HCT116 (cell line): ENCODE measurements at regions not wholly inside any gene's neighbourhood (a gene's known extent, or its start where the extent isn't known, plus 50 kb on each side); places are given as distances from the start of the nearest gene placed in this dataset.

Experiments used
- ATAC-seq: fragments of 200-7000 bp; cut with Tn5 transposase; 2 replicates; pipeline ENCODE4 v1.9.1; 2020; ENCODE audit warnings: mild to moderate bottlenecking, moderate library complexity
- BruUV-seq: library from RNA; stranded (reverse); fragments of 400-500 nt; replicated peaks from 2 replicates; lab custom pipeline; 2021; lab: Mats Ljungman, UMichigan
- CTCF ChIA-PET: fragments of 300-600 bp; sonication (Branson Sonifier 250); formaldehyde crosslinking; loops from one replicate; lab custom pipeline; 2021; ENCODE audit warnings: antibody characterized with exemption; lab: Charles Lee
- POLR2A ChIA-PET: fragments of 300-600, 350-600 bp; sonication (Branson Sonifier 250); formaldehyde crosslinking; loops from one replicate; lab custom pipeline; 2021; ENCODE audit warnings: antibody characterized with exemption; lab: Charles Lee
- RAD21 ChIA-PET, 2 experiments: fragments of 300-600 bp; sonication (Branson Sonifier 250); formaldehyde crosslinking; loops; one replicate each; lab custom pipeline; 2023; ENCODE audit warnings: low total read pairs in 2 of 2; ENCODE audit not compliant: uncharacterized antibody in 2 of 2, unreplicated experiment in 2 of 2, low non-redundant PET in 1 of 2; lab: Charles Lee
- DNase-seq: peaks from one replicate; pipeline ENCODE4 v3.0.0-alpha.2; 2010; ENCODE audit warnings: low read depth, low spot score
- H2AFZ ChIP-seq: fragments of 200-600 bp; shearing (Covaris generic), sonication (generic); 2 replicates; pipeline ENCODE4 v1.6.1; 2017; ENCODE audit warnings: low read depth, mixed run types, mixed read lengths, antibody characterized with exemption, low read length; ENCODE audit not compliant: poor library complexity, severe bottlenecking
- H3K27ac ChIP-seq: 2 replicates; pipeline ENCODE4 v1.5.1; 2012; ENCODE audit warnings: low read depth, low read length
- H3K27me3 ChIP-seq: fragments of 200-600 bp; sonication (generic); 2 replicates; pipeline ENCODE4 v1.6.1; 2016; ENCODE audit warnings: mixed run types, low read length, mixed read lengths; ENCODE audit not compliant: insufficient read depth
- H3K36me3 ChIP-seq, 2 experiments: fragments of 200-500 bp in 1 of 2; fragments of 200-600 bp in 1 of 2; sonication (Bioruptor generic) in 1 of 2; sonication (generic) in 1 of 2; 2 replicates each; pipeline versions ENCODE4 v1.5.1 to v1.6.1; 2014 to 2016; ENCODE audit warnings: low read length in 2 of 2, inconsistent platforms in 1 of 2, mixed read lengths in 1 of 2, mixed run types in 1 of 2; ENCODE audit not compliant: insufficient read depth in 2 of 2, control insufficient read depth in 1 of 2
- H3K4me1 ChIP-seq, 2 experiments: fragments of 200-600 bp in 1 of 2; sonication (generic) in 1 of 2; 2 replicates each; pipeline versions ENCODE4 v1.5.1 to v1.6.1; 2012 to 2017; ENCODE audit warnings: low read length in 2 of 2, inconsistent platforms in 1 of 2, mild to moderate bottlenecking in 1 of 2, mixed read lengths in 1 of 2, mixed run types in 1 of 2, moderate library complexity in 1 of 2; ENCODE audit not compliant: insufficient read depth in 2 of 2, control insufficient read depth in 1 of 2
- H3K4me2 ChIP-seq: fragments of 200-600 bp; sonication (generic); 2 replicates; pipeline ENCODE4 v1.6.1; 2017; ENCODE audit warnings: mixed run types, low read length, mixed read lengths
- H3K4me3 ChIP-seq, 2 experiments: fragments of 200-600 bp in 1 of 2; sonication (generic) in 1 of 2; replicated peaks in 1 of 2; 2 replicates each; pipeline ENCODE4 v1.5.1; 2011 to 2016; ENCODE audit warnings: low read length in 2 of 2, control low read depth in 1 of 2, low read depth in 1 of 2, mild to moderate bottlenecking in 1 of 2, mixed read lengths in 1 of 2, mixed run types in 1 of 2
- H3K79me2 ChIP-seq: fragments of 200-600 bp; sonication (generic); 2 replicates; pipeline ENCODE4 v1.6.1; 2017; ENCODE audit warnings: mild to moderate bottlenecking, mixed run types, low read length, moderate library complexity, mixed read lengths; ENCODE audit not compliant: insufficient read depth
- H3K9ac ChIP-seq: fragments of 200-600 bp; sonication (generic); 2 replicates; pipeline ENCODE4 v1.6.1; 2016; ENCODE audit warnings: low read length, mixed read lengths
- H3K9me2 ChIP-seq: fragments of 200-600 bp; sonication (generic), shearing (Covaris generic); 2 replicates; pipeline ENCODE4 v1.6.1; 2017; ENCODE audit warnings: mixed run types, mild to moderate bottlenecking, moderate library complexity; ENCODE audit not compliant: insufficient read depth
- H3K9me3 ChIP-seq, 2 experiments: fragments of 200-500 bp in 1 of 2; fragments of 200-600 bp in 1 of 2; sonication (Bioruptor generic) in 1 of 2; sonication (generic) in 1 of 2; 2 replicates each; pipeline ENCODE4 v1.6.1; 2014 to 2017; ENCODE audit warnings: low read length in 2 of 2, mixed read lengths in 2 of 2, inconsistent platforms in 1 of 2, low read depth in 1 of 2, mild to moderate bottlenecking in 1 of 2, mixed run types in 1 of 2, moderate library complexity in 1 of 2; ENCODE audit not compliant: control insufficient read depth in 1 of 2, insufficient read depth in 1 of 2
- H4K20me1 ChIP-seq: fragments of 200-600 bp; sonication (generic), shearing (Covaris generic); 2 replicates; pipeline ENCODE4 v1.6.1; 2017; ENCODE audit warnings: mixed run types, mild to moderate bottlenecking, moderate library complexity; ENCODE audit not compliant: insufficient read depth
- EGR1 ChIP-seq: IDR thresholded peaks from 2 replicates; pipeline ENCODE4 v1.6.1; 2012; ENCODE audit warnings: low read depth
- EZH2 ChIP-seq: fragments of 200-600 bp; sonication (generic); IDR thresholded peaks from 2 replicates; pipeline ENCODE4 v1.6.1; 2017; ENCODE audit warnings: antibody characterized with exemption, mixed run types
- EZH2phosphoT487 ChIP-seq: fragments of 200-600 bp; IDR thresholded peaks from 2 replicates; pipeline ENCODE4 v1.6.1; 2018; ENCODE audit warnings: antibody characterized with exemption, borderline replicate concordance
- FOSL1 ChIP-seq: IDR thresholded peaks from 2 replicates; pipeline ENCODE4 v1.6.1; 2012; ENCODE audit warnings: low read depth
- JUND ChIP-seq: IDR thresholded peaks from 2 replicates; pipeline ENCODE4 v1.6.1; 2012
- RAD21 ChIP-seq: IDR thresholded peaks from 2 replicates; pipeline ENCODE4 v1.6.1; 2012; ENCODE audit warnings: low read depth, mild to moderate bottlenecking
- SIN3A ChIP-seq: IDR thresholded peaks from 2 replicates; pipeline ENCODE4 v1.6.1; 2012; ENCODE audit warnings: low read depth
- SRF ChIP-seq: IDR thresholded peaks from 2 replicates; pipeline ENCODE4 v1.6.1; 2012; ENCODE audit warnings: low read depth
- TCF7L2 ChIP-seq: IDR thresholded peaks from 2 replicates; pipeline ENCODE4 v1.7.0; 2011; ENCODE audit warnings: borderline replicate concordance, inconsistent platforms; ENCODE audit not compliant: insufficient read depth, insufficient read length; ENCODE audit errors: extremely low read depth
- ZNF274 ChIP-seq: fragments of 200-500 bp; sonication (Bioruptor generic); IDR thresholded peaks from 2 replicates; pipeline ENCODE4 v1.6.1; 2014; ENCODE audit warnings: mild to moderate bottlenecking, low read depth, low read length, inconsistent platforms
- intact Hi-C: fragments of 100-400 bp; cut with micrococcal nuclease; formaldehyde crosslinking; loops from 2 replicates; pipeline ENCODE4 v1.10.0; 2022
- TF ChIP-seq, protein P1 (sequence below), 3 experiments: fragments of 200-600 bp in 1 of 3; sonication (generic) in 1 of 3; IDR thresholded peaks in 2 of 3; conservative IDR thresholded peaks in 1 of 3; 2 replicates each; pipeline ENCODE4 v1.5.1; 2012 to 2017; ENCODE audit warnings: low read depth in 2 of 3, low read length in 2 of 3, antibody characterized with exemption in 1 of 3, borderline replicate concordance in 1 of 3, control low read depth in 1 of 3, mild to moderate bottlenecking in 1 of 3, mixed read lengths in 1 of 3, mixed run types in 1 of 3, moderate library complexity in 1 of 3; ENCODE audit not compliant: insufficient read depth in 1 of 3
- TF ChIP-seq, protein P2 (sequence below): IDR thresholded peaks from 2 replicates; pipeline ENCODE4 v1.6.1; 2012; ENCODE audit warnings: low read depth
- TF ChIP-seq, protein P3 (sequence below): IDR thresholded peaks from 2 replicates; pipeline ENCODE4 v1.6.1; 2012

DNA sequence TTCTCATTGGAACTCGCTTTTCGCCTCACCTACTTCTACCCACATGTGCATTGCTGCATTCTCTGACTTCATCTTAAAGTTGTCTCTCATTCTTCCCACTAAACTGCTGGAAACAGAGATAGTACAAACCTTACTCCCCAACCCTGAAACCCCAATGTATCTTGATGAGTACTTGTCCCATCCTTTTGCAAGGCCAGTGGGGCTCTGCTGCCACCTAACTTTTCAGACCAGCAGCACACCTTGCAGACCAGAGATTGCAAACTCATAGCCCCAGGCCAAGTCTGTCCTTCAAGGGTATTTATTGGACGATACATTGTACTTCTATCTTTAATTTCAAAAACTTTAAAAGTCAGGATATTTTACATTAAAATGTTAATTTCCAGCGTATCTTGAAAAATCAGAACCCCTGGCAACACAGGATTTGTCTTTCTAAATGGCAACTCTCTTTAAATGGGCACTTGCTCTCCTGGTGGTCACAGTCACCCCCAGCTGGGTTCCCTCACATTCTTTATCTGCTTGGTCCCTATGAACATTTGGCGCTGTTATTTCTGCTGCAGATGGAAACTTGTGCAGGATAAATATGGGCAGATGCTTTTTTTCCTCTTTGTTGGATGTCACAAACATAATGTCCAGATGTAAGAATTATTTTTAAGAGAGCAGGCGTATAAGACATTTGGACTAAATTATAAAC is 83.9 kb downstream of the SOD2 start:
- peak; percentile 58 for DNase-seq
- H2AFZ ChIP-seq, result no peak overlapping the region
- ATAC-seq, result peak; percentile 97
- POLR2A ChIA-PET, result no interaction called here
- H3K9me2 ChIP-seq, result no peaks in the 10 kb centered on the region
- no peaks in the 10 kb centered on the region for H3K9me3 ChIP-seq
- no peaks in the 10 kb centered on the region for H3K36me3 ChIP-seq
- H3K4me3 ChIP-seq, result no peak overlapping the region
- no peak overlapping the region for H3K4me2 ChIP-seq
- no peaks in the 10 kb centered on the region for H3K79me2 ChIP-seq
- no peak overlapping the region for H3K27ac ChIP-seq
- H3K27me3 ChIP-seq, result no peaks in the 10 kb centered on the region
- RAD21 ChIA-PET, result interaction anchor here (1.0 to 1.5 kb wide), 3 partner anchors 356 to 392 kb away, joined by 3 to 8 read pairs (median 5); no protein-coding TSS in a partner anchor
- TF ChIP-seq, protein P1, sequence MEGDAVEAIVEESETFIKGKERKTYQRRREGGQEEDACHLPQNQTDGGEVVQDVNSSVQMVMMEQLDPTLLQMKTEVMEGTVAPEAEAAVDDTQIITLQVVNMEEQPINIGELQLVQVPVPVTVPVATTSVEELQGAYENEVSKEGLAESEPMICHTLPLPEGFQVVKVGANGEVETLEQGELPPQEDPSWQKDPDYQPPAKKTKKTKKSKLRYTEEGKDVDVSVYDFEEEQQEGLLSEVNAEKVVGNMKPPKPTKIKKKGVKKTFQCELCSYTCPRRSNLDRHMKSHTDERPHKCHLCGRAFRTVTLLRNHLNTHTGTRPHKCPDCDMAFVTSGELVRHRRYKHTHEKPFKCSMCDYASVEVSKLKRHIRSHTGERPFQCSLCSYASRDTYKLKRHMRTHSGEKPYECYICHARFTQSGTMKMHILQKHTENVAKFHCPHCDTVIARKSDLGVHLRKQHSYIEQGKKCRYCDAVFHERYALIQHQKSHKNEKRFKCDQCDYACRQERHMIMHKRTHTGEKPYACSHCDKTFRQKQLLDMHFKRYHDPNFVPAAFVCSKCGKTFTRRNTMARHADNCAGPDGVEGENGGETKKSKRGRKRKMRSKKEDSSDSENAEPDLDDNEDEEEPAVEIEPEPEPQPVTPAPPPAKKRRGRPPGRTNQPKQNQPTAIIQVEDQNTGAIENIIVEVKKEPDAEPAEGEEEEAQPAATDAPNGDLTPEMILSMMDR (IDR thresholded peaks at IDR 0.05 in 2 of 3, conservative IDR thresholded peaks at IDR 0.05 in 1 of 3; ENCODE audit: borderline replicate concordance in 1 of 3, insufficient read depth in 1 of 3, low read depth in 2 of 3, low read length in 2 of 3), result peak; percentile 89 to 95 (median 94)
- TF ChIP-seq EZH2phosphoT487, result no peak
- TF ChIP-seq TCF7L2, result no peak
- TF ChIP-seq ZNF274, result no peak
- TF ChIP-seq SIN3A, result no peak
- no peak for TF ChIP-seq FOSL1
- TF ChIP-seq EGR1, result no peak
- TF ChIP-seq JUND, result no peak
- peak; percentile 96 for TF ChIP-seq RAD21
- TF ChIP-seq, protein P2, sequence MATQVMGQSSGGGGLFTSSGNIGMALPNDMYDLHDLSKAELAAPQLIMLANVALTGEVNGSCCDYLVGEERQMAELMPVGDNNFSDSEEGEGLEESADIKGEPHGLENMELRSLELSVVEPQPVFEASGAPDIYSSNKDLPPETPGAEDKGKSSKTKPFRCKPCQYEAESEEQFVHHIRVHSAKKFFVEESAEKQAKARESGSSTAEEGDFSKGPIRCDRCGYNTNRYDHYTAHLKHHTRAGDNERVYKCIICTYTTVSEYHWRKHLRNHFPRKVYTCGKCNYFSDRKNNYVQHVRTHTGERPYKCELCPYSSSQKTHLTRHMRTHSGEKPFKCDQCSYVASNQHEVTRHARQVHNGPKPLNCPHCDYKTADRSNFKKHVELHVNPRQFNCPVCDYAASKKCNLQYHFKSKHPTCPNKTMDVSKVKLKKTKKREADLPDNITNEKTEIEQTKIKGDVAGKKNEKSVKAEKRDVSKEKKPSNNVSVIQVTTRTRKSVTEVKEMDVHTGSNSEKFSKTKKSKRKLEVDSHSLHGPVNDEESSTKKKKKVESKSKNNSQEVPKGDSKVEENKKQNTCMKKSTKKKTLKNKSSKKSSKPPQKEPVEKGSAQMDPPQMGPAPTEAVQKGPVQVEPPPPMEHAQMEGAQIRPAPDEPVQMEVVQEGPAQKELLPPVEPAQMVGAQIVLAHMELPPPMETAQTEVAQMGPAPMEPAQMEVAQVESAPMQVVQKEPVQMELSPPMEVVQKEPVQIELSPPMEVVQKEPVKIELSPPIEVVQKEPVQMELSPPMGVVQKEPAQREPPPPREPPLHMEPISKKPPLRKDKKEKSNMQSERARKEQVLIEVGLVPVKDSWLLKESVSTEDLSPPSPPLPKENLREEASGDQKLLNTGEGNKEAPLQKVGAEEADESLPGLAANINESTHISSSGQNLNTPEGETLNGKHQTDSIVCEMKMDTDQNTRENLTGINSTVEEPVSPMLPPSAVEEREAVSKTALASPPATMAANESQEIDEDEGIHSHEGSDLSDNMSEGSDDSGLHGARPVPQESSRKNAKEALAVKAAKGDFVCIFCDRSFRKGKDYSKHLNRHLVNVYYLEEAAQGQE, result no peak
- no peak for TF ChIP-seq EZH2
- TF ChIP-seq, protein P3, sequence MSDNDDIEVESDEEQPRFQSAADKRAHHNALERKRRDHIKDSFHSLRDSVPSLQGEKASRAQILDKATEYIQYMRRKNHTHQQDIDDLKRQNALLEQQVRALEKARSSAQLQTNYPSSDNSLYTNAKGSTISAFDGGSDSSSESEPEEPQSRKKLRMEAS, result no peak
- TF ChIP-seq SRF, result no peak
- CTCF ChIA-PET, result interaction anchor here (0.8 to 3.2 kb wide), 8 partner anchors 24 to 475 kb away, joined by 3 to 20 read pairs (median 5); no protein-coding TSS in a partner anchor
- no peak overlapping the region for H3K9ac ChIP-seq
- no TSS peak for BruUV-seq
- no peaks in the 10 kb centered on the region for H4K20me1 ChIP-seq
- intact Hi-C loops, result loop anchor here (1.0 to 5.0 kb wide), 4 partner anchors 147 to 435 kb away; no protein-coding TSS in a partner anchor
- no peaks in the 10 kb centered on the region for H3K4me1 ChIP-seq
